ENCODE measurements at regions not wholly inside any gene's neighbourhood (a gene's known extent, or its start where the extent isn't known, plus 50 kb on each side); places are given as distances from the start of the nearest gene placed in this dataset.

DNA sequence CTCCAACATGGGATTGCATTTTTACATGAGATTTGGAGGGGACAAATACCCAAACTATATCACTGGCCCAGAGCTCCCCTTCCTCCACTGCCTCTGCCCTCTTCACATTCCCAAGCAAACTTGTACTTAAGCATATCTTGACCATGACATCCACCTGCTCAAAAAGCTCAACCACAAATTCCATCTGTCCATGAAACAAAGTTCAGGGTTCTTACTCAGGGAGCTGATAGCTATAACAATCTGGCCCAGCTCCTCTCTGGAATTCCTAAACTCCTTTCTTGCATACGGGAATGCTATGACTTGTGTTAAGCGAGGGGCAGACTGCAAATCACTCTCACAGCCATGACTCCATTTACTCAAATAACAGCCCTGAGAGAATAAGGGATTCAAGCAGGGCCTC is 152.1 kb downstream of the GALC start:
- Histone ChIP-seq H3K79me1 (ENCODE audit: low read depth in 1 of 2, low read length in 2 of 2) (no peaks in the 10 kb centered on the region), H2AK5ac (ENCODE audit: low read depth, low read length) (no peak overlapping the region), H3K4me3 (ENCODE audit: insufficient read depth, low read depth, low read length) (no peak overlapping the region), H3K23ac (ENCODE audit: low read depth, low read length) (no peak overlapping the region), H4K8ac (ENCODE audit: low read depth in 2 of 2, low read length in 2 of 2) (no peak overlapping the region), H3K27ac (ENCODE audit: insufficient read depth, low read length) (no peak overlapping the region), H2BK15ac (ENCODE audit: low read depth, low read length) (no peak overlapping the region), H2BK120ac (ENCODE audit: low read depth, low read length) (no peak overlapping the region), H3K14ac (replicated peaks; ENCODE audit: low read depth, low read length) (no peak overlapping the region), H2BK20ac (ENCODE audit: low read depth, low read length) (no peak overlapping the region), H3K27me3 (ENCODE audit: control insufficient read depth, insufficient read depth, low read length) (no peaks in the 10 kb centered on the region), H3K4me1 (ENCODE audit: control insufficient read depth, insufficient read depth, low read length) (no peaks in the 10 kb centered on the region), H3K9me3 (ENCODE audit: control insufficient read depth, insufficient read depth, low read length) (peaks cover 15% of the 10 kb centered on the region), H4K20me1 (ENCODE audit: insufficient read depth, low read length) (no peaks in the 10 kb centered on the region), H3K4ac (ENCODE audit: low read depth, low read length) (no peak overlapping the region), H2AFZ (replicated peaks; ENCODE audit: low read length, poor library complexity) (no peak overlapping the region), H3K56ac (ENCODE audit: extremely low read depth, insufficient read depth, low read length) (no peak overlapping the region), H2BK5ac (ENCODE audit: low read depth, low read length, poor library complexity, severe bottlenecking) (no peak overlapping the region), H4K5ac (ENCODE audit: low read depth, low read length) (no peak overlapping the region), H3K9me1 (ENCODE audit: insufficient read depth, low read length) (no peaks in the 10 kb centered on the region), H4K91ac (ENCODE audit: insufficient read depth, low read depth, low read length) (no peak overlapping the region), H2AK9ac (replicated peaks; ENCODE audit: low read depth, low read length, poor library complexity) (no peak overlapping the region), H3K4me2 (ENCODE audit: low read depth, low read length) (no peak overlapping the region), H3K9ac (ENCODE audit: low read depth, low read length) (no peak overlapping the region), H3K18ac (ENCODE audit: low read depth, low read length) (no peak overlapping the region), H3K36me3 (ENCODE audit: control insufficient read depth, insufficient read depth, low read length) (no peaks in the 10 kb centered on the region)
- intact Hi-C loops (cut with micrococcal nuclease) (no loop called here), dilution Hi-C loops (cut with HindIII; ENCODE audit: low sequenced_read_pairs, unreplicated experiment) (no loop called here), in situ Hi-C loops (cut with MboI; ENCODE audit: low sequenced_read_pairs) (no loop called here)
- WGBS, 2 experiments (ENCODE audit: extremely low coverage in 2 of 2, insufficient read length in 1 of 2): no CpG with 5 or more reads among the region's 2 CpGs
- POLR2A ChIA-PET (ENCODE audit: unreplicated experiment): no interaction called here
- CTCF ChIA-PET: no interaction called here
- no peak for TF ChIP-seq BHLHE40 (IDR thresholded peaks at IDR 0.05; ENCODE audit: low read depth, low read length)
- TF ChIP-seq FOS (IDR thresholded peaks at IDR 0.05; ENCODE audit: low read depth, low read length): no peak
- no peak for TF ChIP-seq RAD21 (IDR thresholded peaks at IDR 0.05; ENCODE audit: low read length)
- TF ChIP-seq USF2 (IDR thresholded peaks at IDR 0.05; ENCODE audit: low read depth, low read length): no peak
- TF ChIP-seq ELK1 (IDR thresholded peaks at IDR 0.05; ENCODE audit: borderline replicate concordance, low read depth, low read length): no peak
- TF ChIP-seq RFX5 (IDR thresholded peaks at IDR 0.05; ENCODE audit: low read depth, low read length): no peak
- TF ChIP-seq RCOR1 (IDR thresholded peaks at IDR 0.05; ENCODE audit: insufficient replicate concordance, low read length): no peak
- TF ChIP-seq POLR2A (IDR thresholded peaks at IDR 0.05; ENCODE audit: low read depth, low read length): no peak
- no peak for TF ChIP-seq MAZ (IDR thresholded peaks at IDR 0.05; ENCODE audit: borderline replicate concordance, low read depth, low read length)
- TF ChIP-seq, protein P1, sequence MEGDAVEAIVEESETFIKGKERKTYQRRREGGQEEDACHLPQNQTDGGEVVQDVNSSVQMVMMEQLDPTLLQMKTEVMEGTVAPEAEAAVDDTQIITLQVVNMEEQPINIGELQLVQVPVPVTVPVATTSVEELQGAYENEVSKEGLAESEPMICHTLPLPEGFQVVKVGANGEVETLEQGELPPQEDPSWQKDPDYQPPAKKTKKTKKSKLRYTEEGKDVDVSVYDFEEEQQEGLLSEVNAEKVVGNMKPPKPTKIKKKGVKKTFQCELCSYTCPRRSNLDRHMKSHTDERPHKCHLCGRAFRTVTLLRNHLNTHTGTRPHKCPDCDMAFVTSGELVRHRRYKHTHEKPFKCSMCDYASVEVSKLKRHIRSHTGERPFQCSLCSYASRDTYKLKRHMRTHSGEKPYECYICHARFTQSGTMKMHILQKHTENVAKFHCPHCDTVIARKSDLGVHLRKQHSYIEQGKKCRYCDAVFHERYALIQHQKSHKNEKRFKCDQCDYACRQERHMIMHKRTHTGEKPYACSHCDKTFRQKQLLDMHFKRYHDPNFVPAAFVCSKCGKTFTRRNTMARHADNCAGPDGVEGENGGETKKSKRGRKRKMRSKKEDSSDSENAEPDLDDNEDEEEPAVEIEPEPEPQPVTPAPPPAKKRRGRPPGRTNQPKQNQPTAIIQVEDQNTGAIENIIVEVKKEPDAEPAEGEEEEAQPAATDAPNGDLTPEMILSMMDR (conservative IDR thresholded peaks at IDR 0.05; ENCODE audit: low read depth, low read length): no peak
- no peak for TF ChIP-seq MAFK (IDR thresholded peaks at IDR 0.05; ENCODE audit: low read depth, low read length)
- TF ChIP-seq CEBPB (IDR thresholded peaks at IDR 0.05; ENCODE audit: low read depth, low read length): no peak
- TF ChIP-seq CHD1 (IDR thresholded peaks at IDR 0.05; ENCODE audit: low read depth, low read length): no peak
- TF ChIP-seq SMC3 (IDR thresholded peaks at IDR 0.05; ENCODE audit: low read depth, low read length): no peak
- no peak for TF ChIP-seq MXI1 (IDR thresholded peaks at IDR 0.05; ENCODE audit: borderline replicate concordance, low read depth, low read length)
- TF ChIP-seq NFE2L2 (IDR thresholded peaks at IDR 0.05; ENCODE audit: low read depth, low read length): no peak
- no peak for DNase-seq
- BruUV-seq (replicated peaks): no TSS peak
- no peak for ATAC-seq (ENCODE audit: low read depth)

All from IMR-90 (cell line).